ENCODE measurements at regions not wholly inside any gene's neighbourhood (a gene's known extent, or its start where the extent isn't known, plus 50 kb on each side); places are given as distances from the start of the nearest gene placed in this dataset.
"Not testable (repeated sequence)": the region's sequence is repeated elsewhere in the genome, so short reads cannot be mapped to it uniquely, and the experiment has no call there.

GRCh38 chr2:106283228-106284152 lies 89.4 kb upstream of the UXS1 start:
- H3K27me3 ChIP-seq (ENCODE audit: insufficient read depth, poor library complexity, severe bottlenecking); H3K27ac ChIP-seq (replicated peaks); H3K4me3 ChIP-seq (replicated peaks; ENCODE audit: insufficient read depth, low read length); DNase-seq (ENCODE audit: low read depth in 1 of 2, low spot score in 1 of 2): not testable (repeated sequence)

GRCh38 chr2:106282462-106283170 lies 88.5 kb upstream of the UXS1 start:
- no peak for TF ChIP-seq REST (IDR thresholded peaks at IDR 0.05; ENCODE audit: insufficient replicate concordance, low read depth)
- no peak for TF ChIP-seq CTCF (IDR thresholded peaks at IDR 0.05; ENCODE audit: insufficient read depth, low read length)
- TF ChIP-seq GABPA (IDR thresholded peaks at IDR 0.05; ENCODE audit: low read depth) = no peak
- TF ChIP-seq SPI1 (IDR thresholded peaks at IDR 0.05; ENCODE audit: borderline replicate concordance, low read depth) = no peak
- TF ChIP-seq POLR2AphosphoS5 (IDR thresholded peaks at IDR 0.05; ENCODE audit: low read depth) = no peak
- Histone ChIP-seq H3K4me3 (replicated peaks; ENCODE audit: insufficient read depth, low read length) (no peak overlapping the region), H3K27me3 (ENCODE audit: insufficient read depth, poor library complexity, severe bottlenecking) (no peaks in the 10 kb centered on the region), H3K27ac (replicated peaks) (no peak overlapping the region)
- no peak for DNase-seq (ENCODE audit: low read depth in 1 of 2, low spot score in 1 of 2)

- H3K4me3 ChIP-seq (replicated peaks; ENCODE audit: insufficient read depth, low read length); H3K27ac ChIP-seq (replicated peaks); H3K27me3 ChIP-seq (ENCODE audit: insufficient read depth, poor library complexity, severe bottlenecking); DNase-seq (ENCODE audit: low read depth in 1 of 2, low spot score in 1 of 2): not testable (repeated sequence)
Measured at GRCh38 chr2:106281907-106282430, 87.9 kb upstream of the UXS1 start.

- Histone ChIP-seq H3K4me3 (replicated peaks; ENCODE audit: insufficient read depth, low read length) (no peak overlapping the region), H3K27ac (replicated peaks) (no peak overlapping the region), H3K27me3 (ENCODE audit: insufficient read depth, poor library complexity, severe bottlenecking) (no peaks in the 10 kb centered on the region)
- TF ChIP-seq GABPA (IDR thresholded peaks at IDR 0.05; ENCODE audit: low read depth) = no peak
- no peak for TF ChIP-seq SPI1 (IDR thresholded peaks at IDR 0.05; ENCODE audit: borderline replicate concordance, low read depth)
- no peak for TF ChIP-seq POLR2AphosphoS5 (IDR thresholded peaks at IDR 0.05; ENCODE audit: low read depth)
- no peak for TF ChIP-seq CTCF (IDR thresholded peaks at IDR 0.05; ENCODE audit: insufficient read depth, low read length)
- TF ChIP-seq REST (IDR thresholded peaks at IDR 0.05; ENCODE audit: insufficient replicate concordance, low read depth) = no peak
- no peak for DNase-seq (ENCODE audit: low read depth in 1 of 2, low spot score in 1 of 2)
Measured at GRCh38 chr2:106280722-106281446, 86.8 kb upstream of the UXS1 start.
